ENCODE measurements at regions not wholly inside any gene's neighbourhood (a gene's known extent, or its start where the extent isn't known, plus 50 kb on each side); places are given as distances from the start of the nearest gene placed in this dataset.

DNA sequence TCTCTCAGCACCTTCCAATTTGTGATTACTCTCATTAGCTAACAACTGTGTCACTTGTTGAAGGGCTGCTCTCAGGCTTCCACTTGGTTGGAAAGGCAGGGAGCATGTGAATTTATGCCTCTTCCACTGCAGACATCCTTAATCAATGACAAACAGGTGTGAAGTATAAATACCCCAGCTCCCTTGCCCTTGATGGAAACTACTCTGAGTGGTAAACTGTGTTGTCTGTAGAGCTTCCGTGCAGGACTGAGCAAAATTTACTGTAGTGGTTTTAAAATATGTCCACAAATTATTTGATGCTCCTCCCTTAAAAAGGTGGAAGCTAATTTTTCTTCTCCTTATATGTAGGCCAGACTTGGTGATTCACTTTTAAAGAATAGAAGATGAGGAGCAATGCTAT lies 253.0 kb upstream of the TBX18 start:
- 93% methylated on average over 1 of the region's 1 CpG; no CpG with 5 or more reads in 1 of the 2 experiments for WGBS, 2 experiments (ENCODE audit: insufficient coverage in 1 of 2, insufficient read length in 1 of 2)
- H3K9me3 ChIP-seq (ENCODE audit: control insufficient read depth, low read length) = no peaks in the 10 kb centered on the region
- no peaks in the 10 kb centered on the region for H3K36me3 ChIP-seq (ENCODE audit: control insufficient read depth, insufficient read depth, low read length)
- Mint-ChIP-seq H3K4me1 (peaks cover 5% of the 10 kb centered on the region), H3K27me3 (ENCODE audit: insufficient read depth) (peaks cover 4% of the 10 kb centered on the region), H3K9me3 (no peaks in the 10 kb centered on the region), H3K27ac (no peak overlapping the region), H3K4me3 (no peak overlapping the region), H3K36me3 (ENCODE audit: low read depth) (no peaks in the 10 kb centered on the region)
- H3K27me3 ChIP-seq (ENCODE audit: control insufficient read depth, insufficient read depth, low read length, poor library complexity, severe bottlenecking) = no peaks in the 10 kb centered on the region
- DNase-seq = no peak
- no peaks in the 10 kb centered on the region for H3K4me1 ChIP-seq (ENCODE audit: control insufficient read depth, insufficient read depth, low read length)
- no peak overlapping the region for H3K4me3 ChIP-seq (ENCODE audit: low read length)
- H3K9ac ChIP-seq (ENCODE audit: extremely low read depth, low read length, poor library complexity, severe bottlenecking) = no peak overlapping the region
- TF ChIP-seq, protein P1, sequence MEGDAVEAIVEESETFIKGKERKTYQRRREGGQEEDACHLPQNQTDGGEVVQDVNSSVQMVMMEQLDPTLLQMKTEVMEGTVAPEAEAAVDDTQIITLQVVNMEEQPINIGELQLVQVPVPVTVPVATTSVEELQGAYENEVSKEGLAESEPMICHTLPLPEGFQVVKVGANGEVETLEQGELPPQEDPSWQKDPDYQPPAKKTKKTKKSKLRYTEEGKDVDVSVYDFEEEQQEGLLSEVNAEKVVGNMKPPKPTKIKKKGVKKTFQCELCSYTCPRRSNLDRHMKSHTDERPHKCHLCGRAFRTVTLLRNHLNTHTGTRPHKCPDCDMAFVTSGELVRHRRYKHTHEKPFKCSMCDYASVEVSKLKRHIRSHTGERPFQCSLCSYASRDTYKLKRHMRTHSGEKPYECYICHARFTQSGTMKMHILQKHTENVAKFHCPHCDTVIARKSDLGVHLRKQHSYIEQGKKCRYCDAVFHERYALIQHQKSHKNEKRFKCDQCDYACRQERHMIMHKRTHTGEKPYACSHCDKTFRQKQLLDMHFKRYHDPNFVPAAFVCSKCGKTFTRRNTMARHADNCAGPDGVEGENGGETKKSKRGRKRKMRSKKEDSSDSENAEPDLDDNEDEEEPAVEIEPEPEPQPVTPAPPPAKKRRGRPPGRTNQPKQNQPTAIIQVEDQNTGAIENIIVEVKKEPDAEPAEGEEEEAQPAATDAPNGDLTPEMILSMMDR (conservative IDR thresholded peaks at IDR 0.05) = no peak
- H3K27ac ChIP-seq (ENCODE audit: low read depth, low read length) = no peak overlapping the region

GRCh38 chr6:85016726-85017125 lies 252.3 kb upstream of the TBX18 start:
- H3K27ac ChIP-seq (ENCODE audit: low read depth, low read length) = no peak overlapping the region
- no peaks in the 10 kb centered on the region for H3K36me3 Mint-ChIP-seq (ENCODE audit: low read depth)
- 83 to 100% methylated on average over 1 of the region's 1 CpG for WGBS, 2 experiments (ENCODE audit: insufficient coverage in 1 of 2, insufficient read length in 1 of 2)
- no peak for DNase-seq
- H3K9me3 ChIP-seq (ENCODE audit: control insufficient read depth, low read length) = no peaks in the 10 kb centered on the region
- peaks cover 5% of the 10 kb centered on the region for H3K4me1 Mint-ChIP-seq
- H3K27me3 Mint-ChIP-seq (ENCODE audit: insufficient read depth) = peaks cover 4% of the 10 kb centered on the region
- H3K9ac ChIP-seq (ENCODE audit: extremely low read depth, low read length, poor library complexity, severe bottlenecking) = no peak overlapping the region
- TF ChIP-seq, protein P1 (conservative IDR thresholded peaks at IDR 0.05) = no peak
- no peaks in the 10 kb centered on the region for H3K4me1 ChIP-seq (ENCODE audit: control insufficient read depth, insufficient read depth, low read length)
- H3K4me3 Mint-ChIP-seq = no peak overlapping the region
- H3K27me3 ChIP-seq (ENCODE audit: control insufficient read depth, insufficient read depth, low read length, poor library complexity, severe bottlenecking) = no peaks in the 10 kb centered on the region
- H3K4me3 ChIP-seq (ENCODE audit: low read length) = no peak overlapping the region
- H3K9me3 Mint-ChIP-seq = no peaks in the 10 kb centered on the region
- no peak overlapping the region for H3K27ac Mint-ChIP-seq
- no peaks in the 10 kb centered on the region for H3K36me3 ChIP-seq (ENCODE audit: control insufficient read depth, insufficient read depth, low read length)

DNA sequence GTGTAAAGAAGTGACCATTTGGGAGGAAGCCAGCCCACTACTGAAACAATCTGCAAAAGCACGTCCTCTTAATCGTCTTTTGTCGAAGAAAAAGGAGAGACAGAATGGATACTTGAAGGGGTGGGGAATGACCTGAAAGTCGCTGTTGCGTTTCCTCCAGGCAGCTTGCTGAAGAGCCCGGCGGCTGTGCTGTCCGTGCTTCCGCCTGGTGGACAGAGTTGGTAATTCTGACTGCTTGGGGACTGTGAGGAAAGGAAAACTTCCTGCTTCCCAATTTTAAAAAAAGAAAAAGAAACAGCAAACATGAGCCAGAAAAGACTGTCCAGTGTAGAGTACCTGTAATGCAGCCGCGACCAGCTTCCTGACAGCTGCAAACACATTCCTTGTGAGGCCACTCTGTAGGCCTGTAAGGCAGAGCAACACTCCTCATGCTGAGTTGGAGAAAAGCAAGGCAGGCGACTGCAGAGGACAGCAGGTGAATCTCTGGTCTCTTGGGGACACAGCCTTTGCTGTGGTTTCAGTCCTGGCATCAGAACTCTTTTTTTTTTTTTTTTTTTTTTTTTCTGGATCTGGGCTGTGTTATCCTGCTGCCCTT lies 251.1 kb upstream of the TBX18 start:
- Histone ChIP-seq H3K9me3 (ENCODE audit: control insufficient read depth, low read length) (no peaks in the 10 kb centered on the region), H3K4me1 (ENCODE audit: control insufficient read depth, insufficient read depth, low read length) (no peaks in the 10 kb centered on the region), H3K4me3 (ENCODE audit: low read length) (no peak overlapping the region), H3K27ac (ENCODE audit: low read depth, low read length) (no peak overlapping the region), H3K9ac (ENCODE audit: extremely low read depth, low read length, poor library complexity, severe bottlenecking) (no peak overlapping the region), H3K36me3 (ENCODE audit: control insufficient read depth, insufficient read depth, low read length) (no peaks in the 10 kb centered on the region), H3K27me3 (ENCODE audit: control insufficient read depth, insufficient read depth, low read length, poor library complexity, severe bottlenecking) (no peaks in the 10 kb centered on the region)
- DNase-seq = peak; percentile 92
- H3K9me3 Mint-ChIP-seq = no peaks in the 10 kb centered on the region
- no peak overlapping the region for H3K27ac Mint-ChIP-seq
- peaks cover 4% of the 10 kb centered on the region for H3K27me3 Mint-ChIP-seq (ENCODE audit: insufficient read depth)
- no peak overlapping the region for H3K4me3 Mint-ChIP-seq
- peaks cover 5% of the 10 kb centered on the region for H3K4me1 Mint-ChIP-seq
- TF ChIP-seq, protein P1 (conservative IDR thresholded peaks at IDR 0.05) = peak; percentile 95
- WGBS, 2 experiments (ENCODE audit: insufficient coverage in 1 of 2, insufficient read length in 1 of 2) = 23 to 28% methylated on average over 6 to 12 of the region's 12 CpGs
- no peaks in the 10 kb centered on the region for H3K36me3 Mint-ChIP-seq (ENCODE audit: low read depth)
